ENCODE measurements at regions not wholly inside any gene's neighbourhood (a gene's known extent, or its start where the extent isn't known, plus 50 kb on each side); places are given as distances from the start of the nearest gene placed in this dataset.
A peak's percentile ranks its signal among the peaks of the same experiment; 100 is the strongest.

DNA sequence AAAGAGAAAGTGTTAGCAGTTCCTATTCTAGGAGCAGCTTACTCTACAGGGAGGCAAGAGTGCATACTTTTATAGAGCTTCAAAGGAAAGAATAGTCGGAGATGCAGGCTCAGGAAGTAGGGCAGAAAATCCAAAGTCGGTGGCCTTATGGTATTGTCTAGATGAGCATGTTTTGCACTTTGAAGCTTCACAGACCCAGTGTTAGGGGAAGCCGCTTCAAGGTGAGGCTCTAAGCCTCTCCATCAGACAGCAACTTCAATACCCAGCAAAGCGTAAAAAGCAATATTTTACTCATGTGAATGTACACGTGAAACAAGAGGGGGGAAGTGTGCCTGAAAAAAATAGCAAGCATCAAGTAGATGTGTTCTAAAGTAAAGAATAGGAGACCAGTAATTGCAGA is 125.6 kb upstream of the RASGRP1 start:
- no peaks in the 10 kb centered on the region for H3K27me3 Mint-ChIP-seq (ENCODE audit: low read depth)
- H3K4me3 Mint-ChIP-seq: peak overlapping the region; percentile 17
- H3K4me1 Mint-ChIP-seq (ENCODE audit: low read depth): peaks cover 78% of the 10 kb centered on the region
- DNase-seq: no peak
- no peaks in the 10 kb centered on the region for H3K9me3 Mint-ChIP-seq
- no peaks in the 10 kb centered on the region for H3K36me3 Mint-ChIP-seq (ENCODE audit: insufficient read depth)
- no peak for ATAC-seq

DNA sequence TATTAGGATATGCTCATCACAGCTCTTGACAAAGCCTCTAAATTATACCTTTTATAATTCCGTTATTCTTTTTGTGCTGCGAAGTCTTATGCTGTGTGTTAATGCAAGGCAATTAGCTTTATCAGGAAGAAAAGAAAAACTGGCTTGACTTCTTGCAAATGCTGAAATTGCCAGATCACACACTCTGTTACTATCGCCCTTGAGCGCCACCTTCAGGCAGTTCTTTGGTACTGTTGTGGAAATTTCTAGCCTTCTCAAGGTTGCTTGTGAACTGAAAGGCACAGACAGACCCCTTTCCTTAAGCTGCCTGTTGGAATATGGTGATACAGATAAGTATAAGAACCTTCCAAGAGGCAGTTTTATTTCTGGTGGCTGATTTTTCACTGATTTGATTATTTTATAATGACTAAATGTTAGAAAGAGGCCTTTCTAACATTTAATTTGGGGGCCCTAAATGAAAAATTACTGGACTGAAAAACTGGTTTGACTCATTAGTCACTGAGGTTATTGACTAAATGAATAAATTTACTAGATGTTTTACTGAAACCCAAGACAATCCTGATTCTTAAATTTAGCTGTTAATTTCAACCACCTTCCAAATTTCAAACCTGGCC is 126.2 kb upstream of the RASGRP1 start:
- peak; percentile 81 for DNase-seq
- ATAC-seq: peak; percentile 20 to 26
- no peaks in the 10 kb centered on the region for H3K36me3 Mint-ChIP-seq (ENCODE audit: insufficient read depth)
- H3K9me3 Mint-ChIP-seq: no peaks in the 10 kb centered on the region
- no peak overlapping the region for H3K4me3 Mint-ChIP-seq
- H3K4me1 Mint-ChIP-seq (ENCODE audit: low read depth): peaks cover 79% of the 10 kb centered on the region
- no peaks in the 10 kb centered on the region for H3K27me3 Mint-ChIP-seq (ENCODE audit: low read depth)

DNA sequence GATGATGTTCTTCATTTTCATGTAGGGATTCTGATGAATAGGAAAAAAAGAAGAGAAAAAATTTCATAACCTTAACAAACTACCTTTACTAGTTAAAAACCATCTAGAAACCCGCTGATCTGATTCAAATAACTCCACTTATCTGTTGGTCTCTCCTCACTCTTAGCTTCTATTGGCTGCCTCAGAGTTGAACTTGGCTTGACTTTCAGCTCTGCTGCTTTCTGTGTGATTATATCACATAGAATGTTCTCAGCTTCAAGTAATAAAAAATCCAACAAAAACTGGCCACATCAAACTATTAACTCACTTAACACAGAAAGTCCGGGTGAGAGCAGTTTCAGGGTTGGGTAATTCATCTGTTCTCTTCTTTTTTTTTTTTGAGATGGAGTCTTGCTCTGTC is 126.8 kb upstream of the RASGRP1 start:
- Mint-ChIP-seq H3K9me3 (no peaks in the 10 kb centered on the region), H3K36me3 (ENCODE audit: insufficient read depth) (no peaks in the 10 kb centered on the region), H3K4me1 (ENCODE audit: low read depth) (peaks cover 79% of the 10 kb centered on the region), H3K27me3 (ENCODE audit: low read depth) (no peaks in the 10 kb centered on the region), H3K4me3 (no peak overlapping the region)
- ATAC-seq (no peak), DNase-seq (no peak)

DNA sequence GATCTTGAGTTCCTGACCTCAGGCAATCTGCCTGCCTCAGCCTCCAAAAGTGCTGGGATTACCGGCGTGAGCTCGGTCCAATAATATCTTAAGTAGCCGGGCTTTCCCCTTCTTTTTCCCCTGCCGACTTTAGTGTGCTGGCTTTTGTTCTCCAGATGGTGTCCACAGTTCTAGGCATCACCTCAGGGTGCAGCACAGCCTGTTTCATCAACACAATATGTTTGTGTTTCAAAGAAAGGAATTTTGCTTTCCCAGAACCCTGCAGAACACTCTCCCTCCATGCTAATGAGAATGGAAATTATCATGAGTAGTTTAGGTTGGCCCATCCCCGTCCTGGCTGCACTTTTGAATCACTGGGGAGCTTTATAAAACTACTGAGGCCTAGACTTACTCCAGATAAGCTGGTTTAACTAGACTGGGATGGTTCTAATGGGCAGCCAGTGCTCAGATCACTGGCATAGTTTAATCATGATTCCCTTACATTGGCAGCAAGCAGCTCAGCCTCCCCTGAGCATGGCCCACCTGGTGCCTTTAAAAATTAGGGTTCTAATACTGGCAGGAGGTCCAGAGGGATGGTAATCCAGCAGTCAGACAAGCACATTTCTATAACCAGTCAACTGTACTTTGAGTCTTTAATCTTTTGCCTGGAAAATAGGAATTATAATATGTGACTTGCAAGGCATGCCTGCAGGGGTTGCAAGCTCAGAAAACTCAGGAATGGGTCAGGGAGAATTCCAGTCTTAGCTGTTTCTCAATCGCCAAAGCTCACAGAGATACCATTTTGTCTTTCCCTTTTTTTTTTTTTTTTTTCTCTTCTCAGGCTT is 127.6 kb upstream of the RASGRP1 start:
- no peak overlapping the region for H3K4me3 Mint-ChIP-seq
- H3K4me1 Mint-ChIP-seq (ENCODE audit: low read depth): peaks cover 79% of the 10 kb centered on the region
- H3K36me3 Mint-ChIP-seq (ENCODE audit: insufficient read depth): no peaks in the 10 kb centered on the region
- ATAC-seq (no peak), DNase-seq (no peak)
- H3K27me3 Mint-ChIP-seq (ENCODE audit: low read depth): no peaks in the 10 kb centered on the region
- H3K9me3 Mint-ChIP-seq: no peaks in the 10 kb centered on the region

DNA sequence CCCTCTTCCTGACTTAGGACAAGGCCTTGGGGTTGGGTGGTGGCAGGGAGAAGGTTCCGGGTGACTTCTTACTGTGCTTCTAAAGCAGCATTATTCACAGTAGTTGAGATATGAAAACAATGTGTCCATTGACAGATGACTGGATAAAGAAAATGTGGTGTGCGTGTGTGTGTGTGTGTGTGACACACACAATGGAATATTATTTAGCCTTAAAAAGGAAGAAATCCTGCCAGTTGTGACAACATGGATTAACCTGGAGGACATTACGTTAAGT is 128.1 kb upstream of the RASGRP1 start:
- peaks cover 79% of the 10 kb centered on the region for H3K4me1 Mint-ChIP-seq (ENCODE audit: low read depth)
- H3K36me3 Mint-ChIP-seq (ENCODE audit: insufficient read depth): no peaks in the 10 kb centered on the region
- no peaks in the 10 kb centered on the region for H3K9me3 Mint-ChIP-seq
- ATAC-seq (no peak), DNase-seq (no peak)
- no peaks in the 10 kb centered on the region for H3K27me3 Mint-ChIP-seq (ENCODE audit: low read depth)
- no peak overlapping the region for H3K4me3 Mint-ChIP-seq

DNA sequence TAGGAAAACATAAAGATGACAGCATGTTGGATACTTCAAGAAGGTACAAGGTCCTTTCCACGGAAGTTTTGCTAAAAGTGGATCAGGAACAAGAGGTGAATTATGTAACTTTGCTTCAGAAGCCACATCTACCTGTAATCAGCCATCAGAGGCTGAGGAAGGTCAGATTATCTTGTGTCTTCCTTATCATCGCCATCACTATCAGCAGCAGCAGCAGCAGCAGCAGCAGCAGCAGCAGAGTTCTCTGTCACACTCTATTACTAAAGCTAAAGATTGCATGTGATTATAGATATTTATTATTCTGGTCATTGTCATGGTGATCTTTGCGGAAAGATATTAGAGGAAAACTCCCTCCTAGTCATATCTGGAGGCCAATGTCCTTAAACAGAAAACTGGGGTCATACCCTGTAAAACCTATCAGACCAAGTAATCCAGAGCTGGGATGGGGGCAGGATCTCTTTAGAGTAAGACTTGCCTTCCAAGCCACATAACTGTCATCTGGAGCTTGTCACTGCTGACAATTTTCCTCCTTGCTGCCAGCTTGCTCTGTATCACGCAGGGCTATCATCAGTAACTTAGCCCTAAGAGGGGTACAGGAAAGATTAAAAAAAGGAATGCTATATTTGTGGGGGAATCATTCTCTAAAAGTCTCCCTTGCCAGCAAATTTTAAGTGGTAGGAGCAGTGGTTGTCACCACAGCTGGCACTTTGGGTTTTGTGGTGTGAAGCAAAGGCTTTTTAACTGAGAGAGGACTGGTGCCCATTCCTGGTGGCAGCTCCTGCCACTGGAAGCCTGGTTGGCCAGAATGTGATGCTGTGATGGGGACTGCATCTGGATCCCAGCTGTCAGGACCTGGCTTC is 130.9 kb upstream of the RASGRP1 start:
- H3K27me3 Mint-ChIP-seq (ENCODE audit: low read depth): no peaks in the 10 kb centered on the region
- ATAC-seq (no peak), DNase-seq (no peak)
- no peaks in the 10 kb centered on the region for H3K9me3 Mint-ChIP-seq
- no peaks in the 10 kb centered on the region for H3K36me3 Mint-ChIP-seq (ENCODE audit: insufficient read depth)
- H3K4me3 Mint-ChIP-seq: no peak overlapping the region
- peaks cover 75% of the 10 kb centered on the region for H3K4me1 Mint-ChIP-seq (ENCODE audit: low read depth)

DNA sequence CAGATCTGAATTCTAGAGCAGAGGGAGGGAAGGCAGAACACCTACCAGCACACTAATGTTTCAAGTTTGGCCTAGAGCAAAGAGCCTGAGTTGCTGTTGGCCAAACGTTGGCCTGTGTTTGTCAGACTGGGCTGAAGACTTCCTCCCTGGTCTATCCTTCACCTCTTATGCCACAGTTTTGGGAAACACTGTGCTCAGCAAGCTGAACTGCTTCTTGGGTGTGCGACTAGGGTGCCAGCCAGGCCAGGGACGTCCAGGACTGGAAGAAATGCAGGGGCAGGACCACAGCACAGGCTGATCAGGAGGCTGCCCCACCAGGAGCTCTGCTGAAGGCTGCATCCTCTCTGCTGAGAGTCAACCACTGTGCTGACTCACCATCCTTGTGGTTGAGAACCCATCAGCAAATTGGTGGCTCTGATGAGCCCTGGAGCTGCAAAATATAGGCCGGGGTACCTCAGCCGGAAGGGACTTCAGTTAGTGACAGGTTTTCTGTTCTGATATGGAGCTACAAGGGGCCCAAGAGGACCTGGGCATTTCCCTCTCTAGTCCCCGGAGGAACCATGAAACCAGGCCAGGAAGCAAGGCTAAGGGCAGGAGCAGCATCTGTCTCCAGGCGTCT is 131.6 kb upstream of the RASGRP1 start:
- peaks cover 69% of the 10 kb centered on the region for H3K4me1 Mint-ChIP-seq (ENCODE audit: low read depth)
- peak; percentile 57 for DNase-seq
- H3K9me3 Mint-ChIP-seq: no peaks in the 10 kb centered on the region
- peak; percentile 97 for ATAC-seq
- peak overlapping the region; percentile 58 for H3K4me3 Mint-ChIP-seq
- H3K36me3 Mint-ChIP-seq (ENCODE audit: insufficient read depth): no peaks in the 10 kb centered on the region
- no peaks in the 10 kb centered on the region for H3K27me3 Mint-ChIP-seq (ENCODE audit: low read depth)

DNA sequence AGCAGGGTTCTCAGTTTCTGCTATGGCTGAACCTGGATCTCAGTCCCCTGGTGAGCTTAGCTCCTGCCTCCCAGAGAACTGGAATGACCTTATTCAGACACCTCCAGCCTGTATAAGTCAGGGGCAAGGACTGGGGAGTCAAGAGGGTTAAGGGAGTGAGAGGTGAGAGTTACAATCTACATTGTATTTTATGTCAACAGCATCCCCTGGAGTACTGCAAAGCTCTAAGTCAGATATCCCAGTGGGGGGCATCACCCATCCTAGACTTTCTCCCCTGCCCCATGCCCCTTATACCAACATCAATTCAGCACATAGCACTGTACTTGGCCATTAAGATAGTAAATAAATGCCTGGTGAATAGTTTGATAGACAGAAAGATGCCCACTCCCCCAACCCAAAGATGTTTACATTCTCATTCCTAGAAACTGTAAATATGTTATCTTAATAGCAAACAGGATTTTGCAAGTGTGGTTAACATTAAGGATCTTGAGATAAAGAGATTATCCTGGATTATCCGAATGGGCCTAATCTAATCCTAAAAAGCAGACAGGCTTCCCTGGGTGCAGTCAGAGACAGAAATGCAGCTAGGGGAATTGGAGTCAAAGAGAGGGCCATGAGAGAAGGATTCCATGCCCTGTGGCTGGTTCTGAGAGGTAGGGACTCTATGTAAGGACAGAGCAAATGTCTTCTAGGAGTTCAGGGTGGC is 132.3 kb upstream of the RASGRP1 start:
- peak overlapping the region; percentile 58 for H3K4me3 Mint-ChIP-seq
- DNase-seq: no peak
- no peaks in the 10 kb centered on the region for H3K9me3 Mint-ChIP-seq
- no peaks in the 10 kb centered on the region for H3K36me3 Mint-ChIP-seq (ENCODE audit: insufficient read depth)
- peaks cover 66% of the 10 kb centered on the region for H3K4me1 Mint-ChIP-seq (ENCODE audit: low read depth)
- no peaks in the 10 kb centered on the region for H3K27me3 Mint-ChIP-seq (ENCODE audit: low read depth)
- no peak for ATAC-seq

DNA sequence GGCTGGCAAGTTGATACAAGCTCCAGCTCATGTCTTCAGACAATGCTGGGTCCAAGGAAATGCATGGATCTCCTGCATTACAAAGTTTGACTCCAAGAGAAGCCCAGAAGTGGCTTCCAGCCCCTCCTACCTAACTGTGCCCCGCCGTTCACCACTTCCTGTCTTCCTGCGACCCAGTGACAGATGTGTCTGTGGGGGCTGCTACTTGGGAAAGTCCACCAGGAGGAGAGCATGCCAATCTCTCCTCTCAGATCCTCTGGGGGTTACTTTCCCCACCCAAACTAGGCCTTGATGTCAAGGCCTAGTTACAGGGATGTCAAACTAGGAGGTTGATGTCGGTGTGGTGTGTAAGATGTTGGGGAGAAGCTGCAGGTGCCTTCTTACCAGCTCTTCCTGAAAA is 133.6 kb upstream of the RASGRP1 start:
- Mint-ChIP-seq H3K9me3 (no peaks in the 10 kb centered on the region), H3K4me1 (ENCODE audit: low read depth) (peaks cover 62% of the 10 kb centered on the region), H3K27me3 (ENCODE audit: low read depth) (no peaks in the 10 kb centered on the region), H3K4me3 (no peak overlapping the region), H3K36me3 (ENCODE audit: insufficient read depth) (no peaks in the 10 kb centered on the region)
- ATAC-seq: no peak
- DNase-seq: no peak

DNA sequence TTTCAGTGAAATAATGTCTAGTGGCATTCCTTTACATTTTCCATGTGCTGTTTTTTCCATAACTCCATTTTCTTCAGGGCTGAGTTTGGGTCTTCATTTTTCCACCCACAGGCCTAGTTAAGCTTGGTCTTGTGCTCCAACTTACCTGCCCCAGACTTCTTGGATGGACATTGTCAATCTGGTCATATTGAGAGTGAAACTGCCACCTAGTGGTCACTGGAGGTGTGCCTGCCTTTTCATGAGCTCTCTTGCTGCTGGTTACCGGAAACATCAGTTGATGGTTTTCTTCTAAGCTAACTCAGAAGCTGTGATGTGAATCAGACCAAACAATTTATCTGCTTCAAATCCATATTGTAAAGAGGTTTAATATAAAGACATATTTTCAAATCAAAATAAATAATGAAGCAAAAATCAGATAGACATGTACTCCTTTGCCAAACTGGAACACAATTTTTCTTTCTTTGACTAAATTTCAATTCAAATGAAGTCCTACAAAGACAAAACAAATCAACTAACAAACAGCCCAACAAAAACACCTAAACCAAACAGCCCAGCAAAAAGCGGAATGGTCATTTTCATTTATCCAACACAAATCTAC is 135.1 kb upstream of the RASGRP1 start:
- Mint-ChIP-seq H3K4me3 (no peak overlapping the region), H3K4me1 (ENCODE audit: low read depth) (peaks cover 58% of the 10 kb centered on the region), H3K36me3 (ENCODE audit: insufficient read depth) (no peaks in the 10 kb centered on the region), H3K27me3 (ENCODE audit: low read depth) (no peaks in the 10 kb centered on the region), H3K9me3 (no peaks in the 10 kb centered on the region)
- ATAC-seq (peak; percentile 41 to 42), DNase-seq (peak; percentile 62)

DNA sequence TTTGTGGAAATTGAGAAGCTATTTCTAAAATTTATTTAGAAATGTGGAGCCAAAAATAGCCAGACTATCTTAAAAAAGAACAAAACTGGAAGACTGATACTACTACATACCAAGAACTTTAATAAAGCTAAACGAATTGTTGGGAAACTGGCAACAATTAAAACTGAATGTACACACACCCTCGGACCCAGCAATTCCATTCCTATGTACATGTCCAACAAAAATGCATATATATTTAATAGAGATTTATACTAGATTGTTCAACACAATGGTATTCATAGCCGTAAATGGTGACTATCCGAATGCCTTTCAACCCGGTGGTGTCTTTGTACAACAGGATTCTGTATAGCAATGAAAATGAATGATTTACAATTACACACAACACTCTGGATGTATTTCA is 136.5 kb upstream of the RASGRP1 start:
- Mint-ChIP-seq H3K27me3 (ENCODE audit: low read depth) (no peaks in the 10 kb centered on the region), H3K4me3 (no peak overlapping the region), H3K36me3 (ENCODE audit: insufficient read depth) (no peaks in the 10 kb centered on the region), H3K9me3 (no peaks in the 10 kb centered on the region), H3K4me1 (ENCODE audit: low read depth) (peaks cover 44% of the 10 kb centered on the region)
- no peak for DNase-seq
- ATAC-seq: no peak

DNA sequence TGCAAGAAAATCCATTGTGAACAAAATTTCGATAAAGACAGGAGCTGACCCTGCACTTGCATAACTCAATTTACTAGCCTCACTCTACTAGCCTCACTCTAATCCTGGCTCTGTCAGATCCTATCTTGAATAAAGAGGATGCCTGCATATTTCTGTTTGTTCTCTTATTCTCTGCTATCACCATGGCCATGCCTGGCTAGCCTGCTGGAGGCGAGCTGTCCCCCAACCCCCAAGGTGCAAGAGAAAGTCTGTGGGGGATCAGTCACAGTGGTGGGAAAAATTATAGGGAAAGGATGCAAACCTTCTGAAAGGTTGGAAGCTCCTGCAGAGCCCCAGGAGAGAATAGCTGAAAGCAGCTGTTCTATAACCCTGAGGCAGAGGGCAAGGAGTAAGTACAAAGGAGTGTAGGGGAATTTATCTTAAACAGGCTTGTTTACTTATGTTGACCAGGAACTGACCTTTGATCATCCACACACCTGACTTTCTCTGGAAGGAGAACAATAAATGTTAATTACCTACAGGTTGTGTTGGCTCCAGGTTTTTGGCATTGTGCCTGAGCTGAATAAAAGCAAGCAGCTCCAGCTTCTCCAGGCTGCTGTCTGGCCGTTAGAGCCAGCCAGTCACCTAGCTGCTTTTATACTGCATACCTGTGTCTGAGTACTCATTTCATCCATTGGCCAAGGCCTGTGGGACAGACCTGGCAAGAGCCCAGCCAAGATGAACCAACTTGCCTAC is 137.7 kb upstream of the RASGRP1 start:
- H3K4me3 Mint-ChIP-seq: no peak overlapping the region
- H3K36me3 Mint-ChIP-seq (ENCODE audit: insufficient read depth): no peaks in the 10 kb centered on the region
- ATAC-seq (no peak), DNase-seq (no peak)
- no peaks in the 10 kb centered on the region for H3K27me3 Mint-ChIP-seq (ENCODE audit: low read depth)
- peaks cover 32% of the 10 kb centered on the region for H3K4me1 Mint-ChIP-seq (ENCODE audit: low read depth)
- H3K9me3 Mint-ChIP-seq: no peaks in the 10 kb centered on the region

DNA sequence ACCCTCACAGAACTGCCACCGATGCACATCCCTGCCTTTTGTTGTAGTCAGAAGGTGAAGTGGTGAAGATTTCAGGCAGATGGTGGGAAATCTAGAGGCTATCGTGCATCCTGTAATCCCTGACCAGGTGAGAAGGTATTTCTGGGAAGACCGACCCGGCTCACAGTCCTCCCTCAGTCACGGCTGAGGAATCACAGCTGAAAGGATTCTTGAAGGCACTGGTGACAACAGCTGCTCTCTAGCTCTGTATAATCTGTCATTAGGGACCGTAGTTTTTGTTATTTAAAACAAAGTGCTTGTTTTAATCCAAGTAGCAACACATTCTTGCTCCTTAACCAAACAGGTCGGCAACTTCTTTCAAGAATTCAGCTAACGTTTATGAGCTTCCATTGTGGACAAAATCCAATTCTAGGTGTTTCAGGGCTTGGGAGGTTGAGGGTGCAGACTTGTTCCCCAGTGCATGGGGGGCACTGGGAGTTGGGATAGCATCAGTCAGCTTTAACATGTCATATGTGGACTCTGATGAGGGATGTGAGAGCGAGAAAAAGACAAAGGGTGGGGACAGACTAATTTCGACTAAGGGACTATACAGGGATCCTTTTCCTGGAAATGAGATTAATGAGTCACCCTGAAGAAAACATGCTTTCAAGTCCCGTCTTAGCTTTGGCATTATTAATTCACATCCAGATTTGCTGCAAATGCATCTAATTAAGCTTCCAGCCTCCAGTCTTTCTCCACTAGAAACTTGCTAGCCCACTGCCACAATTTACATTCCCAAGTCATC is 141.0 kb upstream of the RASGRP1 start:
- ATAC-seq (no peak), DNase-seq (no peak)
- H3K4me3 Mint-ChIP-seq: no peak overlapping the region
- H3K36me3 Mint-ChIP-seq (ENCODE audit: insufficient read depth): no peaks in the 10 kb centered on the region
- H3K4me1 Mint-ChIP-seq (ENCODE audit: low read depth): peaks cover 5% of the 10 kb centered on the region
- H3K9me3 Mint-ChIP-seq: no peaks in the 10 kb centered on the region
- no peaks in the 10 kb centered on the region for H3K27me3 Mint-ChIP-seq (ENCODE audit: low read depth)
